ENCODE measurements at regions not wholly inside any gene's neighbourhood (a gene's known extent, or its start where the extent isn't known, plus 50 kb on each side); places are given as distances from the start of the nearest gene placed in this dataset.
"Not testable (repeated sequence)": the region's sequence is repeated elsewhere in the genome, so short reads cannot be mapped to it uniquely, and the experiment has no call there.

DNA sequence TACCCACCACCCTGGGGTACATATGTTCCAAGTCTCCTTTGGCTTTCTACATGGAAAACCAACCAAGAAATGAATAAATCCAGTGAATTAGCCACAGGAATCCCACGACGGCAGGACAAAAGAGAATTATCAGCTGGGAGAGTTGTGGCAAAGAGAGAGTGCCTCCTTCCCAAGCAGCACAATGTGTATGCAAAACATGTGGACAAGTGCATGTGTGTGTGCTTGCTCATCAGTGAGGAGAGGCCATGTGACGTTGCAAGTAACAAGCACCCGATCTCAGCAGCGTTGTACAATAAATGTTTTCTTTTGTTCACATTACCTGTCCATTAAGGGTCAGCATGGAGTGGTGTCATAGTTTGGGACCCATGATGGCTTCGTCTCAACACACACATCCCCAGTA lies 50.0 kb upstream of the EMX2 start:
- DNase-seq, result no peak

DNA sequence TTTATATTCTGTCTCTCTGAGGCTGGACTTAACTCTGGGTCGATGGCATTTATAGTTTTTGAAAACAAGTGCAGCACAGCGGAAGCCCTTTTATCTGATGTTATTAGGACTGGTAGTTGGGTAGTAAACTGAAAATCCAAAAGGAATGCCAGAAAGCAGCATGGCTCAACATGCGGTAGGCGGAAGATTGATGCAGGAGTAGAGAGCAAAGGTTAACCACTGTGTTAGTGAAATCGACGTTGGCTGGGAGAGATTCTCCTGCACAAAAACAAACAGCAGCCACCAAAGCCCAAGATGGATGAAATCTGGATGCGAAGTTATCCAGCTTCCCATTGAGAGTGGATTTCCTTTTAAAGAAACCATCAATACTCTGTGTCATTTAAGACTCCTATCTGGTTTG lies 54.5 kb upstream of the EMX2 start:
- DNase-seq, result no peak

DNA sequence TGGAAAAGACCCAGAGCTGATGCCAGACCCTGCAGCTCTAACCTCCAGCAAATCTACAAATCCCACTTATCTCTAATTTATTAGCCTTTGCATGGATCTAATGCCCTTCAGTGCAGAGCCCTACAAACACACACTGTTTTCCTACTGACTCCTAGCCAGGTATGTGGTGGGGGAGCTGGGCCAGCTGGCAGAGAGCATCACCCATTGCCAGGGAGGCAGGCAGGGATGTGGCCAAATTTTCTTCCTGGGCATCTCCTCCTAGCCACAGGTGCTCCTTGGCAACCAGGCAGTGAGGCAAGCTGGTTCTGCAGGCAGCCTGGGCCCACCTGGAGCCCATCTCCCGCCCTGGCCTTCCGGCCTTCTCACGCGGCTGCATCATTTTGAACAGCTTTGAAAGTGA lies 55.9 kb upstream of the EMX2 start:
- no peak for DNase-seq

DNA sequence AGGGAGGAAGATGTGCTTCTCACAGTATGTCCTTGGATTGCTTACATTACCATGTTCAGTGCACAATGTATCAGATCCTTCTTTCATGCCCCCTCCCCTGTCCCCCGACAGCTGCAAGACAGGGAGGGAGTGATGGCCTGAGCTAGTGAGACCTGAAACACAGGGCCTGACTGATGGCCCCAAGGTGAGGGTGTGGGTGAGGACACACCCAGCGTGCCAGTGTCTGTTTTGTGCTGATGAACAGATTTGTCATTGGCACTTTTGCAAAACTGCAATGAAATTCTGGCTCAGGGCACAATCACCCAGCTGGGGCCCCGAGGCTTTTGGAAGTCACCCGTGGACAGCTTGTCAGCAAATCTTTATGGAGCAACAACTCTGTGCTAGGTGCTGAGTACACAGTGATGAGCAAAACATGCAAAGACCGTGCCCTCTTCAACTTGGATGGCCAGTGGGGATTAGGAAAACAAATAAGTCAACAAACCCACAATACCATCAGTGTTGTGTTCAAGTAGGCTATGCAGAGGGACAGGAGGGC lies 59.4 kb upstream of the EMX2 start:
- DNase-seq, result no peak

DNA sequence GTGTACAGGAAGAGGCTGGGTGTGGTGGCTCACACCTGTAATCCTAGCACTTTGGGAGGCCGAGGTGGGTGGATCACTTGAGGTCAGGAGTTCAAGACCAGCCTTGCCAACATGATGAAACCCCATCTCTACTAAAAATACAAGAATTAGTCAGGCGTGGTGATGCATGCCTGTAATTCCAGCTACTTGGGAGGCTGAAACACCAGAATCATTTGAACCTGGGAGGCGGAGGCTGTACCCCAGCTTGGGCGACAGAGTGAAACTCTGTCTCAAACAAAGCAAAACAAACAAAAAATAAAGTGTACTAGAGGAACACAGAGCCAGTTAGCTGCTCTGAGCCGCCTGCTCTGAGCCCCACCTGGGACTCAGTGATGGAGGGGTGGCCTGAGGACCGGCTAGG lies 61.5 kb upstream of the EMX2 start:
- DNase-seq, result not testable (repeated sequence)

DNA sequence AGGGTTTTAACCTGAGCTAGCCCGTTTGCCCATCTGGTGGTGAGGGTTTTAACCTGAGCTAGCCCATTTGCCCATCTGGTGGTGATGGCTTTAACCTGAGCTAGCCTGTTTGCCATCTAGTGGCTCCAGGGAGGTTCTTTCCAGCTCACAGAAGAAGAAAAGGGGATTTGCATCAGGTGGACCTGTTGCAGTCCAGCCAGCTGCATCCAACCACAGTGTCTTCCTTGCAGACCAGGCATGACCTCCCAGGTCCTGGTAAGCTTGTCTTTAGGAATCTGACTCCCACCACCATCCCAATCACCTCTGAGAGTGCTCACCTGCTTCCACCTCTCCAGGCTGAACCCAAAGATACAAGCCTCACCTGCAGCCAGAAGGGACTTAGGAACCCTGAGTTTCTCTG lies 62.4 kb upstream of the EMX2 start:
- DNase-seq, result no peak

DNA sequence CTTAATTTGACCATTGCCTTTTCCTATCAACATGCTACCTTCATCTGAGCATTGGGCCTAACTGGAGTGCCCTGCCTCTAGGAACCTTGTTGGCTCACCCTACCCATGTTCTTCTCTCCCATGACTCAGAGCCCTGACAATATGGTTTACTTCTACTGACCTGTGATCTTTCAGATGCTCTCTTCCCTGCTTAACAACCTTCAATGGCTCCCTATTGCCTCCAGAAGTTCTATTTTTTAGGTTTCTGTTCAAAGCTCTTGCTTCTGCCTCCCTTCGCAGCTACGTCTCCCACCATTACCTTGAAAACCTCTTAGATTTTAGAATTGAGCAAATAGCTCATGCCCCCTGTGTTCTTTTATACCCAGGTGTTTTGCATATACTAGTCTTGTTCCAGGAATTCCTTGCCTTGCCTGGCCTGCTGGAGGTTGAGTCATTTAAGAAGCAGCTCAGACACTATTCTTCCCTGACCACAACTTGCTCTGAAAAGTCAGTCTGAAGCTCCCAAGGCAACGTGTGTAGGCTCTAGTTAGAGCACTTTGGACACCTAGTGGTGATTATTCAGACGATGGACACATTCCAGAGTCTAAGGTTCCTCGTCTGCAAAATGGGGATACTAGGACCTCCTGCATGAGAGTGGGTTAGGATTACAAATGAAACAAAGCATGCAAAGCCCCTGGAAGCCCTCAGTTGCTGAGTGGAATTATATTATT lies 64.4 kb upstream of the EMX2 start:
- DNase-seq, result no peak

DNA sequence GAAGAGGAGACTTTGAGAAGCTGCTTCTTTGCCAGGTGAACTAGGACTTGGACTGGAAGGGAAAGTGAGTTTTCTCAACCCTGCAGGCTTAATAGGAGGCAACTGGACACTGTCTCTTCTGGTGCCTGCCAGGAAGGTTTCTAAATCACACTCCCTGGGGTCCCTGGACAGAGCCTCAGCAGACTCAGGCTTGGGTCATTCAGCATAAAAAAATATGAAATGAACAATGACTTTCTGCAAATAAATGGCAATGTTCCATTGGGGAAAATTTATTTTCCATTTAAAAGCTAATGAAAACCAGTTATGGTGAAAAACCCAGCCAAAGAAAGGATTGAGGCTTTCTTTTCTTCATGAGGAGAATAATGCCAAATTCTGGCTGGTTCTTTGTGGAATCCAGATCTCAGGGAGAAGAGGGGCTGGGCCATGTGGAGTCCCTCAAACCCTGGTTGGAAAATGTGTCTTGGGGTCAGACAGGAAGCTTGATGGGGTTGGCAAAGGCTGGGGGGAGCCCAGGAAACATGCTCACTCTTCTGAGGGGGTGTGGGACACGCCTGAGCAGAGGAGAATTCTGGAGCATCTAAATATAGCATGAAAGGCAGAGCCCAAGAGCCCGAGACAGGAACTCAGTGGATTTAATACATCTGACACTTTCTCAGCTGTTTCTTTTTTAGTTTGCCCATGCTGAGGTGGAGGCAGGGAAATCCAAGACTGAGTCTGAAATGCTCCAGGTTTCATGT lies 65.2 kb upstream of the EMX2 start:
- DNase-seq, result no peak

DNA sequence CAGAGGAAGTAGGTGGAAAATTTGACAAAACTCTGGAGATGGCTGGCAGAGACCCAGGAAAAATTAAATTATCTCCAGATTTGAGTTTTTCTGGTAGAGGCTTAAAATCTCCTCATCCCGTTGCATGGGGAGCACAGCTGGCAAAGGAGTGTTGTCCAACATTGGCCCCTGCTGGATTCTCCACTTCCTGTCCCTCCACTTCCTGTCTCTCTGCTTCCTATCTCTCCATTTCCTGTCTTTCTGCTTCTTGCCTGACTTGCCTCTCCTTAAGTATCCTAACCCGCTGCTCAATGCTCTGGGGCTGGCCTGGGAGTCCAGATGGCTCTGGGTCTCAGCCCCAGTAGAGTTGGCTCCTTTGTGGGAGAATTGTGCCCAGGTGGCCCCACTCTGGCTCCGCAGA lies 65.8 kb upstream of the EMX2 start:
- no peak for DNase-seq

DNA sequence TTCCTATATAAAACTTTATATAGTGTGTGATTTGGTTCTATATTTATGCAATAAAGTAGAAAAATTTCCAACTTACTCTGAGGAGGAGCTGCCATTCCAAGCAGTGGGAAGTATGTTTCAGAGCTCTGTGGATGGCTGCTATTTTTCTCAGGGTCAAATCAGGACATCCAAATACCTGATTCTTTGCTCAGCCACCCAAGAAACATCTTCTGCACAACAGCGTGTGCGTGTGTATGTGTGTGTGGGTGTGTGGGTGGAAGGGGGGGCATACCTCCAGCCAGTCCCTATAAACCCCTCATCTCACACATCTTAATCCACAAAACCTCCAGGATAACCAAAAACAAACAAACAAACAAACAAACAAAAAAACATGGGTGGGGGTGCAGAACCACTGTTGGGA lies 66.3 kb upstream of the EMX2 start:
- no peak for DNase-seq

DNA sequence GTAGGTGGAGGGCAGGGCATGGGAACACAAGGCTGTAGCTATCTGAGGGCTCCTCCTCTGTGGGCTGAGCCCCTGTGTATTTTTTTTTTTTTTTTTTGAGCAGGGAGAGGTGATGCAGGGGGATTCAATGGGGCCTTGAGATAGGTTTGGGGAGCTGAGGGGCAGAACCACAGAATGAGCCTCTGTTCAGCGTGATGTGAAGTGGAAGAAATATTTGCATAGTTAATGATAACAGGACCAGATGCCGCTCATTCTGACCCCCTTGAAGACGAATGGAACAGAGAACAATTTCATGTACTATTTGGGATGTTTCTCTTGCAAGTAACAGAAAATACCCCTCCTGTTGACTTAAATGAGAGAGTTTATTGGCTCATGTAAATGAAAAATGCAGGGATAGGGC lies 69.7 kb upstream of the EMX2 start:
- DNase-seq, result no peak

DNA sequence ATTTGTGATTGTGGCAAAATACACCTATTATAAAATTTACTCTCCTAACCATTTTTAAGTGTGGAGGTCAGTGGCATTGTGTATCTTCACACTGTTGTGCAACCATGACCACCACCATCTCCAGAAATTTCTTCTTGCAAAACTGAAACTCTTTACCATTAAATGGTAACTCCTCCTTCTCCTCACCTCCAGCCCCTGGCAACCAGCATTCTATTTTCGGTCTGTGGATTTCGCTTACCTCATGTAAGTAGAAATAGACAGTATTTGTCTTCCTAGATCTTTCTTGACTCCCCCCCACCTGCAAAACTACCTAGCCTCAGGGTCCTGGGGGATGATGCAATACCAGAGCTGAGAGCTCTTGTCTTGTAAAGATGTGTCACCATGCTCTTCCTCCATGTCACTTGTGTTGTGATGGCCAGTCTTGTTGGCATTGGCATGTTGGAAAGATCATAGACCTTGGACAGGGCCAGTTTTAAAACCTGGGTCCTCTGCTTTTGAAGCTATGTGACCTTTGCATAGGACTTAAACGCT lies 71.1 kb upstream of the EMX2 start:
- no peak for DNase-seq

DNA sequence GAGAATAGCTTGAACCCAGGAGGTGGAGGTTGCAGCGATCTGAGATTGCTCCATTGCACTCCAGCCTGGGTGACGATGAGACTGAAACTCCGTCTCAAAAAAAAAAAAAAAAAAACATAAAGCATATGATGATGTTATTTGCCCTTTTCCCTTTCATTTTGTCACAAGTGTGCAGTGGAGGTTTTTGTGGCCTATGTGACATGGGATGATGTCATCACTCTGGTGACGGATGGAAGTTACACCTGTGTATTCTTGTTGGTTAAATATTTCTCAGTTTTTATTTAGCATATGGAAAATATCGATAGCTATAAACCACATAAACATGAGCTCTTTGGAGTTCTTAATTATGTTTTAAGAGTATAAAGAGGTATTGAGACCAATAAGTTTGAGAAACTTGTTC lies 71.8 kb upstream of the EMX2 start:
- DNase-seq, result no peak

DNA sequence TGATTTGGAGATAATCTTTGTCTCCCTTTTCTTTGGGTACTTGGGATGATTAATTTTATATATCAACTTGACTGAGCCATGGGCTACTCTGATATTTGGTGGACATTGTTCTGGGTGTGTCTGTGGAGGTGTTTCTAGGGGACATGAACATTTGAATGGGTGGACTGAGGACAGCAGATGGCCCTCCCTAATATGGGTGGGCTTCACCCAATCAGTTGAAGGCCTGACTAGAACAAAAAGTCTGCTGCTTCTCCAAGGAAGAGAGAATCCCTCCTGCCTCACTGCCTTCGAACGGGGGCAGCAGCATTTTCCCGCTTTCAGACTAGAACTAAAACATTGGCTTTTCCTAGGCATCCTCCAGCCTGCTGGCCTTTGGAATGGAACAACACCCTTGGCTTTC lies 73.9 kb upstream of the EMX2 start:
- no peak for DNase-seq

DNA sequence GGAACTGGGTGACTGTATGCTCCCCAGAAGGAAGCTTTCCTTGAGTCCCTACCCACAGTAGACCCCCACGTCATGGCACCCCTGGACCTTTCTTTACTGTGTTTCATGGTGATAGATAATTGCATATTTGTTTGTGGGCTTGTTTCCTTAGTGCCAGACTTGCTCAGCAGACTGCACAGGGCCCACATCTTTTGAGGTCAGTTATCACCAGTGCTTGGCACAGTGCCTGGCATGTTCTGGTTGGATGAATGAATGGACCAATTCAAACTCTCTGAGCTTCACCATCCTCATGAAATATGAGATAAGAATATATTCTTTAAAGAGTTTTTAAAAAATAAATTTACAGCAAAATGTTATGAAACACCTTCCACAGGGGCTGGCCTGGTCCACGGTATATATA lies 78.4 kb upstream of the EMX2 start:
- DNase-seq, result no peak

DNA sequence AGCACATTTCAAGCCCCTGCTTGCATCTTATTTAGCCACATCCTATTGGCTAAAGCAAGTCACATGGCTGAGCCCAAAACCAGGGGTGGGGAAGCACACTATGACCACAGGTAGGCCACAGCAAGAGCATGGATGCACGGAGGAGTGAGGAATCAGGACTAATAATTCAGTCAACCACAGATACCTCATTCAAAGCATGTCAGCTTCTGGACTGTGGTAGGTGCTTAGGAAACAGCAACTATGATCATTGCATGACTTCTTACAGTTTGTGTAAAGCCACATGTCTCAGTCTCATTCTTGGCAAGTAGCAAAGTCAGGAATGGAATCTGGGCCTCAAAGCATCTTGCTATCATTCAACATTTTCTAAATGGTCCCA lies 79.0 kb upstream of the EMX2 start:
- no peak for DNase-seq

DNA sequence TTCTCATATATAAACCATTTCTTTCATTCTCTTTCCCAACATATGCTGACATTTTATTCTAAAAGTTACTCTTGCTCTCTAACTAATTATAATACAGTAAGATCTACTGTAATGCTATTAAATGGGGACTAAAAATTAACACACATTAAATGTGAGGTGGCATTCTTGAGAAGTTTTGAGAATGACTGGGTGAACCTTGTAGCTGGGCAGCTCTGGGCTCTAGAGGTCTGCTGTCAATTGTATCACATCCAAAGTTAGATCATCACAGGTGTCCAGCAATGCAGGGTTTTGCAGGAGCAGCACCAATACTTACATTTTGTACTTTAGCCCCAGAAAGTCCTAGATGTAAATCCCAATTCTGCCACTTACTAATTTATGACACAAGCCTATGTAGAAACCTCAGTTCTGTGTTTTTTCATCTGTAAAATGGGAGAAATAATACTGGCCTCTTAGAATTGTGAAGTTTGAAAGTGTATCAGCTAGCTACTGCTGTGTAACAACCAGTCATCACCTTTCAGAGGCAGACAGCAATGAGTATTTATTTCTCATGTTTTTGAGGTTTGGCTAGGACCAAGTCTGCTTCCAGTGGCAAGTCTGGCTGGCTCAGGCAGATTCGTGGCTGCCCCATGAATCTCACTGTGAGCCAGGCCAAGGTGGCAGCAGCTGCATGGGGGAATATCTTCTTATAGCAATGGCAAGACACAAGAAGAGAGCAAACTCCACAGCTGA lies 79.6 kb upstream of the EMX2 start:
- no peak for DNase-seq

DNA sequence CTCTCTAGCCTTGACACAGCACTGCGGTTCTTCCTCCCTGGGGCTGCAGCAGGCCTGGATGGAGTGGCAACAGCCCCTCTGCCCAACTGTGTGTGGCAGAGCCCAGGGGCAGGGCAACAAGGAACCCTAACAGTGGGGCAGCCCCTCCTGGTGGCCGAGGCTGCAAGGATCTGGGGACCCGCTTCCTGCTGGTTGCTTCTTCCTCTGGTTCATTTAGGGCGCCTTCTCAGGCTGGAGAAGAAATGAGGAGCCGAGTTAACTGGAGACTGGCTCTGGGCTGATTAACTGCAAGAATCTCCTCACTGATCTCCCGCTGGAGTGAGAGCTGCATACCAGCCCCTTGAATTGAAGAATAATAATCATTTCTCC lies 80.1 kb upstream of the EMX2 start:
- DNase-seq, result no peak

DNA sequence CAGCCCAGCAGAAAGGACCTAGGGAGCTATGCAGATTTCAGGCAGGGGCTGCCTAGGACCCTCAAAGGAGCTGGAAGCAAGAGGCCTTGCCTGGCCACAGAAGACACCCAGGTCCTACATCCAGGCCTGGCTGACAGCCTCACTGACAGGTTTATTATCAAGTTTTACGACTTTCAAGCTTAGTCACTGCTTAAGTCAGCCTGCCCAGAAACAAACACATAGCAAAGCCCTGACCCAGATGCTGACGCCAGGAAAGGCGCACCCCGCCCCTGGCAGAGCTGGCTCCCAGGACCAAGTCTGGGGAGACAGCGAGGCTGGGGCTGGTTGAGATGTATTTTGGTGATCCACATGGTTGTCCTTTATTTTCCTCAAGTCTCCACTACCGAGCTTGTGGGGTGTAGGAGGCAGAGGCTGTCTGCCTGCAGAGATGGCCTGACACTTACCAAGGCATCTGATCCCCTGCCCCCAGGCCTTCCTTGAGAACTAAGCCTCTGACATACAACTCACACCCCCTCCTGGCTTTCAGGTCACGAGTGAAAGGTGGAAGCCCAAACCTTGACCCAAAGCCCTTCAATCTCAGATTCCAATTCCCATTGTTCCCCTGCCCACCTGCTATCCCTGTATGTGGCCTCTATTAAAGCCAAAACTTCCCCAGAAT lies 80.7 kb upstream of the EMX2 start:
- no peak for DNase-seq

DNA sequence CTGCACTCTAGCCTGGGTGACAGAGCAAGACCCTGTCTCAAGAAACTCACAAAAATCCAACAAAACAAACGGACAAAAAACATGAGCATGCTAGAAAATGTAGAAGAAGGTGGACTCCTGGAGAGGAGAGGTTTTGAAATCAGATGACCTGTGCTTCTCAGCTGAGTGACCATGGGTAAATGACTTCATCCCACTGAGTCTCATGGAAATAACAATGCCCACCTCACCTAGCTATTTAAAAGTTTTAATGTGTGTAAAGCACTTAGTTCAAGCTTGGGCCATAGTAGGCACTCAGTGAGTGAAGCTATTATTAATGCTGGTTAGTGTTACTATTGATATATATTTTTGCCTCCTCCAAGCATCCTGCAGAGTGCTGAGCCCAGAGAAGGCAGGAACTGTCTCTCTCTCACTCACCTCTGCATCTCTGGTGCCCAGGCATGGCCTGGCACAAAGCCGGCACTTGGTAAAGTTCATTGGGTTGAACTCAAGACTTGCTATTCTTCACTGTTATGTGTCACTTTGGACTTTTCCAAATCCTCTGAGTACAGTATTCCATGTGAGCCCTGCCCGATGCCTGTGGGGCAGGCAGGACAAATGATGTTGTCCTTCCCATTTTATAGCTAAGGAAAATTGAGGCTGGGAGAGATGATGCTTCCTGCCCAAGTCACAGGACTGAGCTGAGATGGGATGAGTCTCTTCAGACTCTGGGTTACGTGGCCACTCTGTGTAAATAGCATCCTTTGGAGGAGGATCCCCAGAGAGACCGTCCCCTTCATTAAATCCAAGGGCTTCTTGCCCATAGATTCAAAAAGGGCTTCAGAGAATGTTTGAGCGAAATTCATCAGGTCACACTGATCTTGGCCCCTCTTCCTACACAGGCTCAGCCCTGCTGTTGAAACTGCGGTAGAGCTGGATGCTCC lies 81.4 kb upstream of the EMX2 start:
- no peak for DNase-seq

DNA sequence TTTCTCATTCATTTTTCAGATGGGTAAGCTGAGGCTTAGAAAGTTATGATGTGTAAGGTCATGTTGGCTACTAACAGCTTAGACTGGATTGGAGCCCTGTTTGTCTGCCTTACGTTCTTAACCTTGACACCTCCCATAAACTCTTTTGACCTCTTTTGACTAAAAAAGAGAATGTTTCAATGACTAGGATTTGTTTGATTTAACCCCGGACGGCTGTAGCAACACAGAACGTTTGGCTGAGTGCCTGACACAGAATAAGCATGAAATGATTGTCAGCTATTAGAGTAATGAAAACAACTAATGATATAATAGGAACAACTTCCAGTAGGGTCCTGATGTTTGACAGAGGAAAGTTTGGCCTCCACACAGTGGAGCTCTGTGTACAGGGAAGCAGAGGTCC lies 83.3 kb upstream of the PDZD8 start:
- DNase-seq, result no peak

DNA sequence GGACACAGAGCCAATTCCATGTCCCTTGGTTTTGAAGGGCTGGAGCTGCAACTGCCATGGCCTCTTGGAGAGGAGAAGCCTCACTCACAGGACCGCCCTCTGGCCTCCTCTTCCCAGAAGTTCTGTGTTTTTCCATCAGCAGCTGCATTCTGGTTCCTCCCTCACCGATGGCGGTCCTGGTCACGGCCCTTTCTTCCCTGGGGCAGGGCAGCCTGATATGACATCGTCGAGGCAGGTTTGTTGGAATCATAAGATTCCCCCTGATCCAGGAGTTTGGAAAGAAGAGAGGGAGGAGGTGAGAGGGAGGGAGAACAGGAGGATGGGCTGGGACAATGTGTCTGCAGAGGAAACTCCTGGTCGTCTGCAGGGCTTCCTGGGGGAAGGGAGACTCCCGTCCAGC lies 82.7 kb upstream of the PDZD8 start:
- no peak for DNase-seq

Data from SHP77 treated with DMSO at 0.1 percent for 48 hours (cell line).